ENCODE measurements at regions not wholly inside any gene's neighbourhood (a gene's known extent, or its start where the extent isn't known, plus 50 kb on each side); places are given as distances from the start of the nearest gene placed in this dataset.

DNA sequence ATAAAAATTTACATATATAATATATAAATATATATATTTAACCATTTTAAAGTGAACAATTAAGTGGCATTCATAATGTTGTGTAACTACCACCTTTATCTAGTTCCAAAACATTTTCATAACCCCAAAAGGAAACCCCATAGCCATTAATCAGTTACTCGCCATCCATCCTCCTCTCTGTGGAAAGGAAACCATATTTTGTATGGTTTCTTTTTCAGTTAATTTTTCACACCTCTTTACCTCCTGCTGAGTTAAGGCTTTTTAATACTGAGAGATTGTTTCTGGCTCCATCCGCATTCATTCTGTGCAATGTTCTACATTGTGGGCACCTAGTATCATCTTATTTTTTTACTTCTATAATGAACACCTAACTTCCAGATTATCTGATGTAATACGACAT is 512.1 kb downstream of the LMO4 start:
- DNase-seq (ENCODE audit: low read depth in 2 of 2): no peak
- H3K27ac ChIP-seq (ENCODE audit: insufficient read depth, low read length): no peak overlapping the region

GRCh38 chr1:87841332-87841731 is 512.7 kb downstream of the LMO4 start:
- H3K79me2 ChIP-seq (ENCODE audit: control insufficient read depth, insufficient read depth, low read length): no peaks in the 10 kb centered on the region
- no peaks in the 10 kb centered on the region for H3K27me3 ChIP-seq (ENCODE audit: control insufficient read depth, insufficient read depth, low read length)
- no peaks in the 10 kb centered on the region for H4K20me1 ChIP-seq (ENCODE audit: control insufficient read depth, extremely low read depth, insufficient read depth, low read length)
- no peaks in the 10 kb centered on the region for H3K36me3 ChIP-seq (ENCODE audit: control insufficient read depth, insufficient read depth, low read length)
- no peak overlapping the region for H3K4me2 ChIP-seq (ENCODE audit: extremely low read depth, insufficient read depth, low read length)
- H3K4me1 ChIP-seq (ENCODE audit: control insufficient read depth, extremely low read depth, insufficient read depth, low read length): no peaks in the 10 kb centered on the region
- TF ChIP-seq EZH2 (IDR thresholded peaks at IDR 0.05; ENCODE audit: low read length, missing control alignments) (no peak), CTCF (conservative IDR thresholded peaks at IDR 0.05 in 1 of 2, IDR thresholded peaks at IDR 0.05 in 1 of 2; ENCODE audit: low read depth in 1 of 2, low read length in 2 of 2) (no peak)
- DNase-seq (ENCODE audit: low read depth in 2 of 2): no peak
- no peak overlapping the region for H3K9ac ChIP-seq (ENCODE audit: insufficient read depth, low read length)
- H2AFZ ChIP-seq (ENCODE audit: low read length): no peak overlapping the region
- H3K9me3 ChIP-seq (ENCODE audit: control insufficient read depth, insufficient read depth, low read depth, low read length): no peaks in the 10 kb centered on the region
- H3K4me3 ChIP-seq (replicated peaks in 1 of 4; ENCODE audit: control extremely low read depth in 1 of 4, insufficient read depth in 1 of 4, low read depth in 3 of 4, low read length in 4 of 4): no peak overlapping the region
- H3K27ac ChIP-seq (ENCODE audit: insufficient read depth, low read length): no peak overlapping the region

More for the DNA sequence above, 512.1 kb downstream of the LMO4 start:
- H3K27me3 ChIP-seq (ENCODE audit: control insufficient read depth, insufficient read depth, low read length): no peaks in the 10 kb centered on the region
- H3K36me3 ChIP-seq (ENCODE audit: control insufficient read depth, insufficient read depth, low read length): no peaks in the 10 kb centered on the region
- H3K4me2 ChIP-seq (ENCODE audit: extremely low read depth, insufficient read depth, low read length): no peak overlapping the region
- TF ChIP-seq CTCF (conservative IDR thresholded peaks at IDR 0.05 in 1 of 2, IDR thresholded peaks at IDR 0.05 in 1 of 2; ENCODE audit: low read depth in 1 of 2, low read length in 2 of 2): no peak
- TF ChIP-seq EZH2 (IDR thresholded peaks at IDR 0.05; ENCODE audit: low read length, missing control alignments): no peak
- no peaks in the 10 kb centered on the region for H4K20me1 ChIP-seq (ENCODE audit: control insufficient read depth, extremely low read depth, insufficient read depth, low read length)
- H3K9ac ChIP-seq (ENCODE audit: insufficient read depth, low read length): no peak overlapping the region
- no peaks in the 10 kb centered on the region for H3K4me1 ChIP-seq (ENCODE audit: control insufficient read depth, extremely low read depth, insufficient read depth, low read length)
- no peak overlapping the region for H3K4me3 ChIP-seq (replicated peaks in 1 of 4; ENCODE audit: control extremely low read depth in 1 of 4, insufficient read depth in 1 of 4, low read depth in 3 of 4, low read length in 4 of 4)
- no peak overlapping the region for H2AFZ ChIP-seq (ENCODE audit: low read length)
- H3K9me3 ChIP-seq (ENCODE audit: control insufficient read depth, insufficient read depth, low read depth, low read length): no peaks in the 10 kb centered on the region
- no peaks in the 10 kb centered on the region for H3K79me2 ChIP-seq (ENCODE audit: control insufficient read depth, insufficient read depth, low read length)

GRCh38 chr1:87842156-87842555 is 513.5 kb downstream of the LMO4 start:
- no peak for TF ChIP-seq CTCF (conservative IDR thresholded peaks at IDR 0.05 in 1 of 2, IDR thresholded peaks at IDR 0.05 in 1 of 2; ENCODE audit: low read depth in 1 of 2, low read length in 2 of 2)
- no peak for TF ChIP-seq EZH2 (IDR thresholded peaks at IDR 0.05; ENCODE audit: low read length, missing control alignments)
- Histone ChIP-seq H4K20me1 (ENCODE audit: control insufficient read depth, extremely low read depth, insufficient read depth, low read length) (no peaks in the 10 kb centered on the region), H3K4me2 (ENCODE audit: extremely low read depth, insufficient read depth, low read length) (no peak overlapping the region), H3K27me3 (ENCODE audit: control insufficient read depth, insufficient read depth, low read length) (no peaks in the 10 kb centered on the region), H3K79me2 (ENCODE audit: control insufficient read depth, insufficient read depth, low read length) (no peaks in the 10 kb centered on the region), H3K27ac (ENCODE audit: insufficient read depth, low read length) (no peak overlapping the region), H3K9ac (ENCODE audit: insufficient read depth, low read length) (no peak overlapping the region), H3K36me3 (ENCODE audit: control insufficient read depth, insufficient read depth, low read length) (no peaks in the 10 kb centered on the region), H3K4me1 (ENCODE audit: control insufficient read depth, extremely low read depth, insufficient read depth, low read length) (no peaks in the 10 kb centered on the region), H3K9me3 (ENCODE audit: control insufficient read depth, insufficient read depth, low read depth, low read length) (no peaks in the 10 kb centered on the region), H3K4me3 (replicated peaks in 1 of 4; ENCODE audit: control extremely low read depth in 1 of 4, insufficient read depth in 1 of 4, low read depth in 3 of 4, low read length in 4 of 4) (no peak overlapping the region), H2AFZ (ENCODE audit: low read length) (no peak overlapping the region)
- peak in 1 of 2 donors; percentile 12 for DNase-seq (ENCODE audit: low read depth in 2 of 2)

Data from fibroblast of lung (primary cell).